ENCODE measurements at regions not wholly inside any gene's neighbourhood (a gene's known extent, or its start where the extent isn't known, plus 50 kb on each side); places are given as distances from the start of the nearest gene placed in this dataset.

GRCh38 chr13:34422956-34423355, 519.1 kb upstream of the NBEA start:
- H3K4me3 ChIP-seq (ENCODE audit: low read depth, low read length): no peak overlapping the region
- TF ChIP-seq CTCF (IDR thresholded peaks at IDR 0.05; ENCODE audit: low read depth, low read length): no peak

- H3K4me3 ChIP-seq (ENCODE audit: low read depth, low read length): no peak overlapping the region
- TF ChIP-seq CTCF (IDR thresholded peaks at IDR 0.05; ENCODE audit: low read depth, low read length): no peak
These were observed 516.6 kb upstream of the NBEA start for GRCh38 chr13:34425327-34425949.

- H3K4me3 ChIP-seq (ENCODE audit: low read depth, low read length): no peak overlapping the region
- TF ChIP-seq CTCF (IDR thresholded peaks at IDR 0.05; ENCODE audit: low read depth, low read length): no peak
These were observed 513.2 kb upstream of the NBEA start for GRCh38 chr13:34428911-34429310.

GRCh38 chr13:34430294-34430693, 511.8 kb upstream of the NBEA start:
- no peak for TF ChIP-seq CTCF (IDR thresholded peaks at IDR 0.05; ENCODE audit: low read depth, low read length)
- no peak overlapping the region for H3K4me3 ChIP-seq (ENCODE audit: low read depth, low read length)

- no peak for TF ChIP-seq CTCF (IDR thresholded peaks at IDR 0.05; ENCODE audit: low read depth, low read length)
- no peak overlapping the region for H3K4me3 ChIP-seq (ENCODE audit: low read depth, low read length)
These were observed 510.1 kb upstream of the NBEA start for GRCh38 chr13:34431827-34432581.

- no peak for TF ChIP-seq CTCF (IDR thresholded peaks at IDR 0.05; ENCODE audit: low read depth, low read length)
- no peak overlapping the region for H3K4me3 ChIP-seq (ENCODE audit: low read depth, low read length)
These were observed 506.7 kb upstream of the NBEA start for GRCh38 chr13:34435338-34435737.

- no peak for TF ChIP-seq CTCF (IDR thresholded peaks at IDR 0.05; ENCODE audit: low read depth, low read length)
- no peak overlapping the region for H3K4me3 ChIP-seq (ENCODE audit: low read depth, low read length)
These were observed 504.2 kb upstream of the NBEA start for GRCh38 chr13:34437873-34438272.

All from WI38 (cell line).